Activated CD8-positive, alpha-beta T cell treated with anti-CD3 and anti-CD28 coated beads for 36 hours (primary cell): ENCODE measurements at regions not wholly inside any gene's neighbourhood (a gene's known extent, or its start where the extent isn't known, plus 50 kb on each side); places are given as distances from the start of the nearest gene placed in this dataset.

ENCODE experiments used
- ATAC-seq: fragments of 200-7000 bp; cut with Tn5 transposase; one replicate; pipeline ENCODE4 v1.10.0; 2021; ENCODE audit warnings: mild to moderate bottlenecking, moderate library complexity
- CTCF ChIA-PET: fragments of 350-600 bp; sonication (Branson Sonifier 250); formaldehyde crosslinking; loops from one replicate; lab custom pipeline; 2021; ENCODE audit warnings: antibody characterized with exemption; lab: Charles Lee
- POLR2A ChIA-PET: fragments of 350-600 bp; sonication (Branson Sonifier 250); formaldehyde crosslinking; loops from one replicate; lab custom pipeline; 2021; ENCODE audit warnings: antibody characterized with exemption; lab: Charles Lee
- DNase-seq: peaks from one replicate; pipeline ENCODE4 v3.0.0-alpha.2; 2020
- H3K27ac Mint-ChIP-seq: one replicate; pipeline ENCODE4 v1.8.0; 2021; ENCODE audit warnings: mild to moderate bottlenecking, mixed read lengths
- H3K27me3 Mint-ChIP-seq: one replicate; pipeline ENCODE4 v1.8.0; 2021; ENCODE audit warnings: mixed read lengths
- H3K36me3 Mint-ChIP-seq: one replicate; pipeline ENCODE4 v1.8.0; 2021; ENCODE audit warnings: low read depth, mixed read lengths
- H3K4me1 Mint-ChIP-seq: one replicate; pipeline ENCODE4 v1.8.0; 2021; ENCODE audit warnings: low read depth, mixed read lengths
- H3K4me3 Mint-ChIP-seq: one replicate; pipeline ENCODE4 v1.8.0; 2021; ENCODE audit warnings: mild to moderate bottlenecking, moderate library complexity, mixed read lengths
- H3K9me3 Mint-ChIP-seq: one replicate; pipeline ENCODE4 v1.8.0; 2021; ENCODE audit warnings: mixed read lengths
- intact Hi-C: fragments of 100-400 bp; cut with micrococcal nuclease; formaldehyde crosslinking; loops from one replicate; pipeline ENCODE4 v1.10.0; 2022
- TF ChIP-seq, protein P1 (sequence below): fragments of 200-600 bp; IDR thresholded peaks from one replicate; pipeline ENCODE4 v1.8.0; 2022; ENCODE audit warnings: antibody characterized with exemption, mild to moderate bottlenecking

DNA sequence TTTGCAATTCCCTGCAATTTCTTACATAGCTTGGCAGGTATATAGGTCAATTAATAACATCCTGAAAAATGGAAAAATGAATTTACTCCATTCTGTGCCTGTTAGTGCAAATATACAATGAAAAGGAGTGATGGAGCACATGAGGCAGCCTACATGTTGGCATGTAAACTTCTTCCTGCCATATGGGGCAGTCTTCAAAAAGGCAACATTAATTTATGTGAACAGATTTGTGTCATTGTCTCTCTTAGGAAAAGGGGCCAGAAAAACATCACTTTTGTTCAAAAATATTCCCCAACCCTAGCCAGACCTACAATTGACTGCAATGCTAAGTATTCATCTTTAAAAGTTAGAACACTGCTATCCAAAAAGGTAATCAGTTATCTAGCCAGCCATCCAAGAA is 332.2 kb downstream of the TBC1D4 start:
- TF ChIP-seq, protein P1, sequence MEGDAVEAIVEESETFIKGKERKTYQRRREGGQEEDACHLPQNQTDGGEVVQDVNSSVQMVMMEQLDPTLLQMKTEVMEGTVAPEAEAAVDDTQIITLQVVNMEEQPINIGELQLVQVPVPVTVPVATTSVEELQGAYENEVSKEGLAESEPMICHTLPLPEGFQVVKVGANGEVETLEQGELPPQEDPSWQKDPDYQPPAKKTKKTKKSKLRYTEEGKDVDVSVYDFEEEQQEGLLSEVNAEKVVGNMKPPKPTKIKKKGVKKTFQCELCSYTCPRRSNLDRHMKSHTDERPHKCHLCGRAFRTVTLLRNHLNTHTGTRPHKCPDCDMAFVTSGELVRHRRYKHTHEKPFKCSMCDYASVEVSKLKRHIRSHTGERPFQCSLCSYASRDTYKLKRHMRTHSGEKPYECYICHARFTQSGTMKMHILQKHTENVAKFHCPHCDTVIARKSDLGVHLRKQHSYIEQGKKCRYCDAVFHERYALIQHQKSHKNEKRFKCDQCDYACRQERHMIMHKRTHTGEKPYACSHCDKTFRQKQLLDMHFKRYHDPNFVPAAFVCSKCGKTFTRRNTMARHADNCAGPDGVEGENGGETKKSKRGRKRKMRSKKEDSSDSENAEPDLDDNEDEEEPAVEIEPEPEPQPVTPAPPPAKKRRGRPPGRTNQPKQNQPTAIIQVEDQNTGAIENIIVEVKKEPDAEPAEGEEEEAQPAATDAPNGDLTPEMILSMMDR = no peak
- Mint-ChIP-seq H3K27ac (no peak overlapping the region), H3K9me3 (peaks cover 4% of the 10 kb centered on the region), H3K36me3 (no peaks in the 10 kb centered on the region), H3K4me1 (no peaks in the 10 kb centered on the region), H3K27me3 (peaks cover 7% of the 10 kb centered on the region), H3K4me3 (no peak overlapping the region)
- ATAC-seq (no peak), DNase-seq (no peak)
- POLR2A ChIA-PET = no interaction called here
- intact Hi-C loops = no loop called here
- CTCF ChIA-PET = interaction anchor here (1.1 kb wide), 1 partner anchor 69 kb away, joined by 3 read pairs; no protein-coding TSS in a partner anchor

DNA sequence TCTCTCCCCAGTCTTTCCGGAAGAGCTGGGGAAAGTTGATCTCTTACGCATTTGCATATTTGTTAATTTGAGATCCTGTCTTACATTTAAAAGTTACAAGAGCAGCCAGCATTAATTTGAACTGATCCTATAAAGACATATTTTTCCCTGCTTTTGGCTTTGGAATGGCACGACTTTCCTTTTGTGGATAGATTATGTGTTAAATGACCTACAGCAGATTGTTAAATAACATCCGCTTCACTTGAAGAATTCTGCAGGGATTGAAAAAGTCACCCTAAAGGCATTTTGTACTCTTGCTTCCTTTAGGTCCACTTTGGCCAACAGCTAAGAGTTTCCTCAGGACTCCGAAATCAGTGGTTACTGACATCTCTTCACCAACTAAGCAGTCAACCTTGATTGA is 334.0 kb downstream of the TBC1D4 start:
- Mint-ChIP-seq H3K36me3 (no peaks in the 10 kb centered on the region), H3K4me1 (no peaks in the 10 kb centered on the region), H3K27me3 (peaks cover 7% of the 10 kb centered on the region), H3K4me3 (no peak overlapping the region), H3K9me3 (peaks cover 4% of the 10 kb centered on the region), H3K27ac (no peak overlapping the region)
- DNase-seq (no peak), ATAC-seq (no peak)
- ChIA-PET CTCF (no interaction called here), POLR2A (no interaction called here)
- intact Hi-C loops = no loop called here
- TF ChIP-seq, protein P1 = no peak

DNA sequence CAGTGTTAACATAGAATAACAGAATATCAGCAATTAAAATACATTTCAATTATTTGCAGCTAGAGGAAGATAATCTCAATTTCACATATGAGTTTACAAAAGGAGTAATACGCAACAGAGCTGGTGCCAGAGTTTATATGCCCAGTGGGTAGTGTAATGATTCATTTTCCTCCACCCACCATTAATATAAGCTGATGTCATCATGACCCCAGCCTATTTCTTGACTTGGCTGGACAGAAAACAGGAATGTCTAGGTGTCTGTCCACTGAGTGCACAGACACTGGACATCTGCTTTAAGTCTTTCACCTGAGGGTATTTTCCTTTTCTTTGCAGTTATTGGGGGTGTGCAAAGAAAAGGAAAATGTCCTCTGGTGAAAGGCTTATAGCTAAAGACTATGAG is 335.5 kb downstream of the TBC1D4 start:
- Mint-ChIP-seq H3K4me1 (no peaks in the 10 kb centered on the region), H3K9me3 (no peaks in the 10 kb centered on the region), H3K36me3 (no peaks in the 10 kb centered on the region), H3K27ac (no peak overlapping the region), H3K4me3 (no peak overlapping the region), H3K27me3 (peaks cover 7% of the 10 kb centered on the region)
- ATAC-seq (no peak), DNase-seq (no peak)
- POLR2A ChIA-PET = no interaction called here
- TF ChIP-seq, protein P1 = no peak
- CTCF ChIA-PET = no interaction called here
- intact Hi-C loops = no loop called here

DNA sequence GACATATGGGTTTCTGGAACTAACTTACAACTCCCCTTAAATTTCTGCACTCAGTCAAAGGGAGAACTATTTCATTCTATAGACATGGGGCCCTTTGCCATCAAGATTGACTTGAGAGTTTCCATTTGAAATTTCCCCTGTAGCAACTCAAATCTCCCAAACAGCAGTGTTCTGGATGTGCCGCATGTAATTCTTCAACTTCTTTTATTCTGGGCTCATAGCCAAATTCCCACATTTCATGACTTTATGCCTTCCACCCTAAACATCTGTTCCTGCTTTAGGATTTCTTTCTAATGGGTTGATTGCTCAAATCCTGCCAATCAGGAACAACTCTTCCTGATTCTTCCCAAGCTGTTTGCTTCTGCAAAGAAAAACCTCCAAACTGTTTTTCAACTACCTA is 336.0 kb downstream of the TBC1D4 start:
- H3K4me1 Mint-ChIP-seq = no peaks in the 10 kb centered on the region
- no peak overlapping the region for H3K27ac Mint-ChIP-seq
- intact Hi-C loops = no loop called here
- TF ChIP-seq, protein P1 = no peak
- CTCF ChIA-PET = no interaction called here
- H3K27me3 Mint-ChIP-seq = peaks cover 7% of the 10 kb centered on the region
- H3K36me3 Mint-ChIP-seq = no peaks in the 10 kb centered on the region
- H3K9me3 Mint-ChIP-seq = no peaks in the 10 kb centered on the region
- no peak overlapping the region for H3K4me3 Mint-ChIP-seq
- POLR2A ChIA-PET = no interaction called here
- DNase-seq (no peak), ATAC-seq (no peak)

DNA sequence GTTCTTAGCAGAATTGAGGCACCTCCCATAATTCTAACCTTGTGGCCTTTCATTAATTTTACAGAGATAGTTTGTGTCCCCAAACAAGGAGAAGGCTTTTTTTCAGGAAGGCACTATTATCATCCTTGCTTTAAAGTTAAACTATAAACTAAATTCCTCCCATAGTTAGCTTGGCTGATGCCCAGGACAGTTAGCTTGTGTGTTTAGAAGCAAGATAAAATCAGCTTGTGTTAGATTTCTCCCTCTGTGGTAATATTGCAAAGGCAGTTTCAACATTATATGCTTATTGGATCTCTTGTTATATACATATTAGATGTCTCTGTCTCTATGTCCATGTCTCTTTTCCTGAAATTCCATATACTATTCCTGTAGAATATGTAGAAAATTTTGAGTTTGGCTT is 342.7 kb downstream of the TBC1D4 start:
- ChIA-PET POLR2A (no interaction called here), CTCF (no interaction called here)
- Mint-ChIP-seq H3K27ac (no peak overlapping the region), H3K4me3 (no peak overlapping the region), H3K9me3 (peaks cover 10% of the 10 kb centered on the region), H3K27me3 (peaks cover 7% of the 10 kb centered on the region), H3K4me1 (no peaks in the 10 kb centered on the region), H3K36me3 (no peaks in the 10 kb centered on the region)
- ATAC-seq (no peak), DNase-seq (no peak)
- intact Hi-C loops = no loop called here
- TF ChIP-seq, protein P1 = no peak
